Mesendoderm (in vitro differentiated cells): ENCODE measurements at regions not wholly inside any gene's neighbourhood (a gene's known extent, or its start where the extent isn't known, plus 50 kb on each side); places are given as distances from the start of the nearest gene placed in this dataset.

Source experiments
- DNase-seq: peaks from one replicate; pipeline ENCODE4 v3.0.0; 2013
- H2AK5ac ChIP-seq: 2 replicates; pipeline ENCODE4 v1.6.1; 2013; ENCODE audit warnings: low read length, inconsistent platforms
- H2BK120ac ChIP-seq: 2 replicates; pipeline ENCODE4 v1.6.1; 2013; ENCODE audit warnings: low read depth, mild to moderate bottlenecking, low read length, moderate library complexity, mixed read lengths
- H2BK15ac ChIP-seq: replicated peaks from 2 replicates; pipeline ENCODE4 v1.6.1; 2013; ENCODE audit warnings: low read depth, mild to moderate bottlenecking, moderate library complexity
- H2BK5ac ChIP-seq: 2 replicates; pipeline ENCODE4 v1.6.1; 2013; ENCODE audit warnings: low read length, inconsistent platforms
- H3K18ac ChIP-seq: 2 replicates; pipeline ENCODE4 v1.6.1; 2013; ENCODE audit warnings: mild to moderate bottlenecking, low read length, mixed read lengths
- H3K23ac ChIP-seq: one replicate; pipeline ENCODE4 v1.6.1; 2013; ENCODE audit warnings: low read length
- H3K27ac ChIP-seq: 2 replicates; pipeline ENCODE4 v1.5.1; 2013; ENCODE audit warnings: low read depth, mild to moderate bottlenecking, inconsistent platforms, low read length, moderate library complexity
- H3K27me3 ChIP-seq: 2 replicates; pipeline ENCODE4 v1.6.1; 2013; ENCODE audit warnings: low read length, control low read depth, mild to moderate bottlenecking, inconsistent platforms; ENCODE audit not compliant: insufficient read depth, poor library complexity
- H3K36me3 ChIP-seq: 2 replicates; pipeline ENCODE4 v1.6.1; 2013; ENCODE audit warnings: low read length, inconsistent platforms; ENCODE audit not compliant: control insufficient read depth, insufficient read depth
- H3K4ac ChIP-seq: one replicate; pipeline ENCODE4 v1.6.1; 2013; ENCODE audit warnings: low read depth, mild to moderate bottlenecking, low read length, moderate library complexity
- H3K4me1 ChIP-seq: 2 replicates; pipeline ENCODE4 v1.6.1; 2013; ENCODE audit warnings: low read depth, low read length, inconsistent platforms; ENCODE audit not compliant: control insufficient read depth
- H3K4me2 ChIP-seq: 2 replicates; pipeline ENCODE4 v1.6.1; 2013; ENCODE audit warnings: low read length
- H3K4me3 ChIP-seq: 2 replicates; pipeline ENCODE4 v1.5.1; 2013; ENCODE audit warnings: mild to moderate bottlenecking, low read length
- H3K56ac ChIP-seq: one replicate; pipeline ENCODE4 v1.6.1; 2013; ENCODE audit warnings: low read length
- H3K79me1 ChIP-seq: 2 replicates; pipeline ENCODE4 v1.6.1; 2013; ENCODE audit warnings: low read length, inconsistent platforms
- H3K79me2 ChIP-seq: 2 replicates; pipeline ENCODE4 v1.6.1; 2013; ENCODE audit warnings: mild to moderate bottlenecking, low read length; ENCODE audit not compliant: control insufficient read depth, insufficient read depth
- H3K9ac ChIP-seq: 2 replicates; pipeline ENCODE4 v1.6.1; 2013; ENCODE audit warnings: low read length, inconsistent platforms
- H4K5ac ChIP-seq: one replicate; pipeline ENCODE4 v1.6.1; 2013; ENCODE audit warnings: low read length
- H4K8ac ChIP-seq: one replicate; pipeline ENCODE4 v1.6.1; 2013; ENCODE audit warnings: low read depth, mild to moderate bottlenecking, control low read depth, low read length, moderate library complexity
- WGBS: extraction: QIAGEN DNeasy Blood & Tissue Kit; methylation state at CpG from one replicate; pipeline ENCODE4 v1.1.7; 2013; ENCODE audit warnings: low lambda C conversion rate, missing lambda C conversion rate; ENCODE audit not compliant: insufficient coverage; ENCODE audit errors: extremely low coverage; 5-methylcytosine and 5-hydroxymethylcytosine counted together

DNA sequence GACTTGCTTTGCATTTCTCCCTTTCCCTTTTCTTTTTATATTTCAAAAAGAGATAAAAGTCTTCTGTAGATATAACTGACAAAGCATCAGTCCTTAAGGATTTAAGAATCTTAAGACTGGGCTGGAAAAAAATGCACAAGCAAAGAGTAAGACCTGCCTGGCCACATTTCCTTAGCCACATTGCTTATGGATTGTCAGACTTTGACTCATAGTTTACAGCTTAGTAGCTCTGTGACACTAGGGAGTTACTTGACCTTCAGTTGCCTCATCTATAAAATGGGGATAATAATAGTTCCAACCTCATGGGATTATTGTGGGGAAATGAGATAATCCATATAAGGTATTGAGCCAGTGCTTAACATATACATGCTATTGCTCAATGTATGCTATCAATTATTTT is 66.4 kb upstream of the STK38L start:
- Histone ChIP-seq H2AK5ac (no peak overlapping the region), H3K4me3 (no peak overlapping the region), H3K79me2 (no peaks in the 10 kb centered on the region), H3K79me1 (no peaks in the 10 kb centered on the region), H4K8ac (no peak overlapping the region), H3K56ac (no peak overlapping the region), H4K5ac (no peak overlapping the region), H3K4me2 (no peak overlapping the region), H3K23ac (no peak overlapping the region), H3K4me1 (peaks cover 3% of the 10 kb centered on the region), H3K27me3 (no peaks in the 10 kb centered on the region), H3K27ac (no peak overlapping the region), H3K36me3 (no peaks in the 10 kb centered on the region), H3K9ac (no peak overlapping the region), H2BK120ac (no peak overlapping the region), H2BK15ac (no peak overlapping the region), H2BK5ac (no peak overlapping the region), H3K4ac (no peak overlapping the region), H3K18ac (no peak overlapping the region)
- peak; percentile 39 for DNase-seq

- Histone ChIP-seq H3K4me3 (no peak overlapping the region), H3K4me2 (no peak overlapping the region), H3K79me1 (no peaks in the 10 kb centered on the region), H2BK120ac (no peak overlapping the region), H2BK15ac (no peak overlapping the region), H2BK5ac (no peak overlapping the region), H2AK5ac (no peak overlapping the region), H3K4ac (no peak overlapping the region), H3K27ac (no peak overlapping the region), H3K27me3 (no peaks in the 10 kb centered on the region), H4K5ac (no peak overlapping the region), H3K56ac (no peak overlapping the region), H3K18ac (no peak overlapping the region), H3K9ac (no peak overlapping the region), H3K23ac (no peak overlapping the region), H3K79me2 (no peaks in the 10 kb centered on the region), H3K36me3 (no peaks in the 10 kb centered on the region), H4K8ac (no peak overlapping the region), H3K4me1 (peaks cover 3% of the 10 kb centered on the region)
- WGBS: no CpG with 5 or more reads among the region's 1 CpG
- DNase-seq: no peak
These were observed 65.8 kb upstream of the STK38L start for GRCh38 chr12:27178255-27178654.

DNA sequence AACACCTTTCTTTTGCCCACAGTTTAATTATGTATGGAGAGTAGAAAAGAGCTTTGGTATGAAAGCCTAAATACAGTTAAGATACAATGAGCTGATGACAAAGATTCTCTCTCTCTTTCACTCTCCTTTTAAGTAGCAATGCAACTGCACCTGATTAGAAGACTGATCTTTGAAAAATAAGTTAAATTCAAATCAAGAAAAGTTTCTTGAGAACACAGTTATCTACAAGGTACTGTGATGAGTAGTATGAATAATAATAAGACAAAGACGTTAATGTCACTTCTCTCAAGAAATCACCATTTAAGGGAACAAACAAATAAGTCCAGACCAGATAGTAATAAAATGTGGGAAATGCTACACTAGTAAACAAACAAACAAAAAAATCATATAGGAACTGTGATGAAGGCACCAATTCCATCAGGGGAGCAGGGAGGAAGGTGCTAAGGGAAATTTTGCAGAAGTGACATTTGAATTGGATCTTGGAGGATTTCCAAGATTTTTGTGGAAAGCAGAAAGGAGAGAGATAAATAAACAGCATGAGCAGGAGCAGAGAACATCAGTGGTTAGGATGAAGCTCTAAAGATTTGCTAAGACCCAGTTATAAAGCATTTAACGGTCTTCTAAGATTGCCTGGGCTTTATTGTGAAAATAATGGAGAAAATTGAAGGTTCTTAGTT is 65.2 kb upstream of the STK38L start:
- H4K8ac ChIP-seq: no peak overlapping the region
- H3K4ac ChIP-seq: no peak overlapping the region
- DNase-seq: no peak
- no peak overlapping the region for H2BK5ac ChIP-seq
- no peaks in the 10 kb centered on the region for H3K79me1 ChIP-seq
- no peak overlapping the region for H2BK120ac ChIP-seq
- H3K4me1 ChIP-seq: peaks cover 3% of the 10 kb centered on the region
- no peak overlapping the region for H3K23ac ChIP-seq
- H3K4me2 ChIP-seq: no peak overlapping the region
- H3K18ac ChIP-seq: no peak overlapping the region
- H2BK15ac ChIP-seq: no peak overlapping the region
- H3K4me3 ChIP-seq: no peak overlapping the region
- H4K5ac ChIP-seq: no peak overlapping the region
- H2AK5ac ChIP-seq: no peak overlapping the region
- WGBS: no CpG with 5 or more reads among the region's 2 CpGs
- no peaks in the 10 kb centered on the region for H3K79me2 ChIP-seq
- no peaks in the 10 kb centered on the region for H3K36me3 ChIP-seq
- no peak overlapping the region for H3K56ac ChIP-seq
- H3K9ac ChIP-seq: no peak overlapping the region
- no peak overlapping the region for H3K27ac ChIP-seq
- H3K27me3 ChIP-seq: no peaks in the 10 kb centered on the region

GRCh38 chr12:27179400-27180214 is 64.5 kb upstream of the STK38L start:
- no CpG with 5 or more reads among the region's 6 CpGs for WGBS
- DNase-seq: peak; percentile 79

DNA sequence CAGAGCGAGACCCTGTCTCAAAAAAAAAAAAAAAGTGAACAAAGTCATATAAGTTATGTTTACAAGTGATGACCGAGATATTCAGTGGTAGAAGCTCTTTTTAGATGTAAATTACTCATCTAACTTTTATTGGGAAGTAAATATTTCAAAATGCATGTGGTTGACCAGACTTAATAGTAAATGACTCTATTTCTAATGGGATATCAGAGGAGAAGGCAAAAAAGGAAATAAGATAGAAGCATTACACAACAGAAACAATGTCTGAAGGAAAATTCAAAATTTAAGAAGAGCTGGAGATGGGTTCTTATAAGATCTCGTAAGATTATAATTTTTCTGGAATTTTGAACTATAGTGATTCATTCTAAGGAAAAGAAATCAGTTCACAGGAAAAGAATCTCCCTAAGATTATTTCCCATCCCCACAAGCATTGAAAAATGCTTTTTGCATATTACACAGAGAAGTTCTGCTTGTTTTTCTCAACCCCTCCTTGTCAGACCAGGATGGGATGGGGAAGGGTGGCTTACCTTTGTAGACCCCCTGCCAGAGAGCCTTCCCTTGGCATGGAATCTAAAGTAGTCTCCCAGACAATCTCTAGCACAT is 63.1 kb upstream of the STK38L start:
- no CpG with 5 or more reads among the region's 3 CpGs for WGBS
- H3K23ac ChIP-seq: no peak overlapping the region
- H3K27ac ChIP-seq: no peak overlapping the region
- no peak overlapping the region for H2BK15ac ChIP-seq
- no peak overlapping the region for H2BK5ac ChIP-seq
- H2BK120ac ChIP-seq: no peak overlapping the region
- no peak overlapping the region for H3K9ac ChIP-seq
- no peak overlapping the region for H3K4me2 ChIP-seq
- no peak for DNase-seq
- no peaks in the 10 kb centered on the region for H3K27me3 ChIP-seq
- H3K79me1 ChIP-seq: no peaks in the 10 kb centered on the region
- no peak overlapping the region for H3K18ac ChIP-seq
- no peaks in the 10 kb centered on the region for H3K36me3 ChIP-seq
- H2AK5ac ChIP-seq: no peak overlapping the region
- no peak overlapping the region for H4K5ac ChIP-seq
- no peaks in the 10 kb centered on the region for H3K79me2 ChIP-seq
- H3K4ac ChIP-seq: no peak overlapping the region
- H3K4me3 ChIP-seq: no peak overlapping the region
- H3K4me1 ChIP-seq: peaks cover 3% of the 10 kb centered on the region
- no peak overlapping the region for H3K56ac ChIP-seq
- no peak overlapping the region for H4K8ac ChIP-seq

More at GRCh38 chr12:27179400-27180214, 64.5 kb upstream of the STK38L start:
- Histone ChIP-seq H3K4me3 (no peak overlapping the region), H3K23ac (no peak overlapping the region), H4K5ac (no peak overlapping the region), H2AK5ac (no peak overlapping the region), H3K79me2 (no peaks in the 10 kb centered on the region), H3K27me3 (no peaks in the 10 kb centered on the region), H4K8ac (no peak overlapping the region), H3K36me3 (no peaks in the 10 kb centered on the region), H2BK120ac (no peak overlapping the region), H3K79me1 (no peaks in the 10 kb centered on the region), H3K18ac (no peak overlapping the region), H2BK5ac (no peak overlapping the region), H3K9ac (no peak overlapping the region), H3K56ac (no peak overlapping the region), H3K4ac (no peak overlapping the region), H2BK15ac (no peak overlapping the region), H3K27ac (no peak overlapping the region), H3K4me1 (peaks cover 3% of the 10 kb centered on the region), H3K4me2 (no peak overlapping the region)
